Esophagus muscularis mucosa (tissue), 4 donors: ENCODE measurements at regions not wholly inside any gene's neighbourhood (a gene's known extent, or its start where the extent isn't known, plus 50 kb on each side); places are given as distances from the start of the nearest gene placed in this dataset.

Experiments
- EP300 ChIP-seq: sonication (generic); formaldehyde crosslinking; IDR thresholded peaks from one replicate; pipeline ENCODE4 v1.6.1; 2017; ENCODE audit warnings: antibody characterized with exemption
- POLR2A ChIP-seq: fragments of 450-650 bp; IDR thresholded peaks from one replicate; pipeline ENCODE4 v1.6.1; 2017; ENCODE audit warnings: antibody characterized with exemption, moderate library complexity, mild to moderate bottlenecking, low read depth
- TF ChIP-seq, protein P1 (sequence below), 3 experiments: fragments of 200-600 bp in 2 of 3; fragments of 450-650 bp in 1 of 3; sonication (generic) in 2 of 3; IDR thresholded peaks; one replicate each; pipeline ENCODE4 v1.5.1; 2017 to 2019; ENCODE audit warnings: antibody characterized with exemption in 3 of 3, mild to moderate bottlenecking in 2 of 3, moderate library complexity in 1 of 3

DNA sequence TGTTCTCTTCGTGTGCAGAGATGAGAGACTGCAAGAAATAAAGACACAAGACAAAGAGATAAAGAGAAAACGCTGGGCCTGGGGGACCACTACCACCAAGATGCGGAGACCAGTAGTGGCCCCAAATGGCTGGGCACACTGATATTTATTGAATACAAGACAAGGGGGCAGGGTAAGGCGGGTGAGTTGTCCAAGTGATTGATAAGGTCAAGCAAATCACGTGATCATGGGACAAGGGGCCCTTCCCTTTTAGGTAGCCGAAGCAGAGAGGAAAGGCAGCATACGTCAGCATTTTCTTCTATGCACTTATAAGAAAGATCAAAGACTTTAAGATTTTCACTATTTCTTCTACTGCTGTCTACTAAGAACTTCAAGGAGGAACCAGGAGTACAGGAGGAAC is 762.1 kb downstream of the TNS3 start:
- TF ChIP-seq POLR2A (no peak), EP300 (no peak)
- TF ChIP-seq, protein P1, sequence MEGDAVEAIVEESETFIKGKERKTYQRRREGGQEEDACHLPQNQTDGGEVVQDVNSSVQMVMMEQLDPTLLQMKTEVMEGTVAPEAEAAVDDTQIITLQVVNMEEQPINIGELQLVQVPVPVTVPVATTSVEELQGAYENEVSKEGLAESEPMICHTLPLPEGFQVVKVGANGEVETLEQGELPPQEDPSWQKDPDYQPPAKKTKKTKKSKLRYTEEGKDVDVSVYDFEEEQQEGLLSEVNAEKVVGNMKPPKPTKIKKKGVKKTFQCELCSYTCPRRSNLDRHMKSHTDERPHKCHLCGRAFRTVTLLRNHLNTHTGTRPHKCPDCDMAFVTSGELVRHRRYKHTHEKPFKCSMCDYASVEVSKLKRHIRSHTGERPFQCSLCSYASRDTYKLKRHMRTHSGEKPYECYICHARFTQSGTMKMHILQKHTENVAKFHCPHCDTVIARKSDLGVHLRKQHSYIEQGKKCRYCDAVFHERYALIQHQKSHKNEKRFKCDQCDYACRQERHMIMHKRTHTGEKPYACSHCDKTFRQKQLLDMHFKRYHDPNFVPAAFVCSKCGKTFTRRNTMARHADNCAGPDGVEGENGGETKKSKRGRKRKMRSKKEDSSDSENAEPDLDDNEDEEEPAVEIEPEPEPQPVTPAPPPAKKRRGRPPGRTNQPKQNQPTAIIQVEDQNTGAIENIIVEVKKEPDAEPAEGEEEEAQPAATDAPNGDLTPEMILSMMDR (IDR thresholded peaks at IDR 0.05) = no peak
